NCI-H82 (cell line): ENCODE measurements at regions not wholly inside any gene's neighbourhood (a gene's known extent, or its start where the extent isn't known, plus 50 kb on each side); places are given as distances from the start of the nearest gene placed in this dataset.
A peak's percentile ranks its signal among the peaks of the same experiment; 100 is the strongest.
"Not testable (repeated sequence)": the region's sequence is repeated elsewhere in the genome, so short reads cannot be mapped to it uniquely, and the experiment has no call there.

Source experiments
- DNase-seq: peaks from one replicate; lab custom pipeline; 2025; lab: John Stamatoyannopoulos, UW

DNA sequence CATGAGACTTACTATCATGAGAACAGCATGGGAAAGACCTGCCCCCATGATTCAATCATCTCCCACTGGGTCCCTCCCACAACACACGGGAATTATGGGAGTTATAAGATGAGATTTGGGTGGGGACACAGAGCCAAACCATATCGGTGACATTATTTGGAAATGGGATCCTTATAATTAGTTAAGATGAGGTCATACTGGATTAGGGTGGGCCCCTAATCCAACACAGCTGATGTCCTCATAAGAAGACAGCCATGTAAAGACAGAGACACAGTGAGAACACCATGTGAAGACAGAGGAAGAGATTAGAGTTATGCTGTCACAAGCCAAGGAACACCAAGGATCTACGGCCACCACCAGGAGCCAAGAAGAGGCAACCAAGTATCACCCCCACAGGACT is 161.7 kb downstream of the SPTSSA start:
- DNase-seq, result peak; percentile 17

DNA sequence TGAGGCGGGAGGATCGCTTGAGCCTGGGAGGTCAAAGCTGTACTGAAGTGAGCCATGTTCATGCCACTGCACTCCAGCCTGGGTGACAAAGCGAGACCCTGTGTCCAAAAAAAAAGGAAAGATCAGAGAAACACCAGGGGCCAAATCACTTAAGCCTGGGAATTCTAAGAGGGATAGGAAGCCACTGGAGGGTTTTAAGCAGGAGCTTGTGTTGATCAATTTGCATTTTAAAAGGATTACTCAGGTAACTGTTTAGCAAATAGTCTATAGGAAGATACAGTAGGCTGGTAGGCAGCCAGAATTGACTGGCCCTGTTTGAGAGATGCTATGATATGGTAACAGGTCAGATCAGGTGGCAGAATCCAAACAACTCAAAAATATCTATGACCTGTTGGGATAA is 162.7 kb downstream of the SPTSSA start:
- no peak for DNase-seq

DNA sequence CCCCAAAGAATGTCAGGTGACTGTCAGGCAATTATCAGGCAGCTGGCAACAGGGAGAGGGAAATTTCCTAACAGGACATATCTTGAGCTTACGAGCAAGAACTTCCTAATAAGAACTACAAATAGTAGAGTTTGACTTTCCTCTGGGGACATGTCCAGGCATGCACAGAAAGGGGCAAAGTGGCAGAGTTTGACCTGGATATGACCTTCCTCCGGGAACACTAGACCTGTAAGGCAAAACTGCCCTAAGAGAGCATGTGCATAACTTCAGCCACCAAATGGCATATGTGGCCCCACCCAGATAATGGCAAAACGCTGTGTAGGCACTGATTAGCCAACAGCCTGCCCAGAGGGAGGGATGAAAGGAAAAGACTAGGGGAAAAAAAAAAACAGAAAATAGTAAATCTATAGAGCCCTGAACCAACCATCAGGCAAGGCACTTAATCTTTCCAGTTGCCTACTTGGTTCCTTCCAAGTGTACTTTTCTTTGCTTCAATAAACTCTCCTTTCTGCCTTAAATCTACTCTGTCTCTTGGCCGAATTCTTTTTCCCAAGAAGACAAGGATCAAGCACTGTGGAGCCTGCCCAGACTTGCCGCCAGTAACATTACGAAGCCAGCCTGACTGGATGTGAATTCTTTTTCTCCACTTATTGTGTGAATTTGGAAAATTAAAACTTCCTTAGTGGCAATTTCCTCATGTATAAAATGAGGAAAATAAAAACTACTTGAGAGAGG is 164.1 kb downstream of the SPTSSA start:
- no peak for DNase-seq

DNA sequence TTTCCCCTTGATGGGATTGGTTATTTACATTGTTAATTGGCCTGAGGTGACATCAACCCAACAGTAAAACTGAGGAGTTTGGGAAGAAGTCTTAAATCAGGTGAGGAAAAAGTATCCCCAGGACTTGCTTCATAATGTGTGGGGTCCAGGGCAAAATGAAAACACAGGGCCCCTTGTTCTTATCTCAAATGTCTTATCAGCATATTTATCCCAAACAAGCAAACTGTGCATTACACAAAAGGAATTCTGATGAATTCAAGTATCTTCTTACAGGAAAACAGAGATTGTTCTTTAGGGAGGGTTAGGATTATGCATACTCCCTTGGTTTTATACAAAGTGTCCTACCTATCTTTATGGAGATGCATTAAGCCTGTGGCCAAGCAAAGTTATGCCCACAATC is 178.4 kb downstream of the SPTSSA start:
- no peak for DNase-seq

DNA sequence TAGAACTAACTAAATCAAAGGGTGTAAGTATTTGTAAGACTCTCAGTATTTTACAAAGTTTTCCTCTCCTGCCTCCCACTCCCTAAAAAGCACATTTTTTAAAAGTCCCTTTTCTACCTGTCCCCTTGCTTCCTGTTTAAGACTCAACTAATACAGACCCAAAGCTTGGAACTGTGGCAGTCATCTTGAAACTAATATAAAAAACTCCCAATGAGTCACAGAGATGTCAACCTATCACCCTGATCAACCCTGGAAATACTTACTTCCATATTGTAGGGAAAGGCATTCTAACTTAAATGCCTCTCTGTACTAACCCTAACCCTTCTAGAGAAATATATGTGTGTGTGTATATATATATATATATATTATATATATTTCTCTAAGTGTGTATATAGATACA is 184.8 kb downstream of the SPTSSA start:
- no peak for DNase-seq

DNA sequence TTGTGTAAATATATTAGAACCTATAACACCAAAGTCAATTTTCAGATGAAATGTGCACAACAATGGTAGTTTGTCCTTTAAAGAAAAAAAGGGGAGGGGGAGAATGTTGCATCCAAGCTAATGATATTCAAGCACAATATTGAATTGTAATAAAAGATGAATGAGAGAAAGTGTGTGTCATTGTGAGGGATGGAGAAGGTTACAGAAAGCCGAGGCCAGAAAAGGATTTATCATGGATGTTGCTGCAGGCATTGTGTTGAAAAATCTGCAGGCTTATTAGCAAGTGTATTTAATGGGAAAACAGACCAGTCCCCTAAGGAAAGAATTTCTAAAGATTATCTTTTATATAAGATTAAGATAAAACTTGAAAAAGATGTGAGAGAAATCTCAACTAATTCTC is 186.5 kb downstream of the SPTSSA start:
- no peak for DNase-seq

DNA sequence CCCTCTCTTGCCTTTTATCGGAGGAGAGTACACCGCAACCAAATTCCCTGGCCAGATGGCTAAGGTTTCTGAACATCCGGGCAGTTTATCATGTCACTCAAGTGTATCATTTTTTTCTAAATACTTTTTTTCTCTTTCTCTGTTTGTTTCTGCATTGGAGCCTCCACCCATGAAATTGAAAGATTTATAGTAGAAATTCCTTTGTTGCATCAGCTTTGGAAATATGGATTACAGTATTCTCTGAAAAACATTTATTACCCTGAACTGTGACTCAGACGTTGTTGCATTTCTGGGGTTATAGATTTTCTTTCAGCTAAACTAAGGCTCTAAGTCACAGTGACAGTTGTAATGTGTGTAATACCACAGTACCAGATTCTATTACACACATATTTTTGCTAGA is 187.0 kb downstream of the SPTSSA start:
- DNase-seq, result no peak

DNA sequence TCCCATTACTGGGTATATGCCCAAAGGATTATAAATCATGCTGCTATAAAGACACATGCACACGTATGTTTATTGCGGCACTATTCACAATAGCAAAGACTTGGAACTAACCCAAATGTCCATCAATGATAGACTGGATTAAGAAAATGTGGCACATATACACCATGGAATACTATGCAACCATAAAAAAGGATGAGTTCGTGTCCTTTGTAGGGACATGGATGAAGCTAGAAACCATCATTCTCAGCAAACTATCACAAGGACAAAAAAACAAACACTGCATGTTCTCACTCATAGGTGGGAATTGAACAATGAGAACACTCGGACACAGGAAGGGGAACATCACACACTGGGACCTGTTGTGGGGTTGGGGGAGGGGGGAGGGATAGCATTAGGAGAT is 188.3 kb downstream of the SPTSSA start:
- not testable (repeated sequence) for DNase-seq

DNA sequence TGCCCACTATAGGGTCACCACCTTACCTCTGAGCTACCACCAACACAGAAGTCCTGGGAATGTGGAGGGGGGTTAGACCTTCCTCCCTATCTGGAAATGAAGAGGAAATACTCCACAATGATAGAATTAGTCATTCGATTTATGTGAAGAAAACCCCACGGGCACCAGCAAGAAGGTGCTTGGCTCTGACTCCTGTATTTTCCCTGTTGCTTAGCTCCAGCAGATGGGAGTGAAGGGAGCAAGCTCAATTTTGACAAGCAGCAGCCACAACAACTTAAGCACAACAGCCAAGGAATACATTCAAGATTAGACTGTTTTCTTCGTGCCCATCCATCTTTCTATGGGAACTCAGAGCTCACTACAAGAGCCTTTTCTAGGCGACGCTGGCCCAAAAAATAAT is 191.7 kb downstream of the SPTSSA start:
- DNase-seq, result no peak

DNA sequence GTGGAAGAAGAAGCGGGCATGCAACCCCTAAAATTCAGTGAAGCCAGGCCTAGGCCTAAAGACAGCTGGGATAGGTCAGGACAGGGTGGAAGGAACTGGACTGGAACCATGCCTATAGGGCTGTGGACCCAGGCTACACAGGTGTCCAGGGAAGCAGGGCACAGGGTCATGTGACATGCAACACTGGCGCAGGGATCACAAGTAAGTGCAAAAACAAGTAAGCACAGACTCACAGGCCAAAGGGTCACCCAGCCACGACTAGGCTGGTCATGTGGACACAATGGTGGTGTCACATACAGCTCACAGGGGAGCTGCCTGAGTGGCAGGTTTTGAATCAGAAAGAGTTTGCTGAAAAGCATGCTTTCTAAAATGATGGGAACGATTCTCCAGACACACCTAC is 195.7 kb downstream of the SPTSSA start:
- DNase-seq, result no peak

DNA sequence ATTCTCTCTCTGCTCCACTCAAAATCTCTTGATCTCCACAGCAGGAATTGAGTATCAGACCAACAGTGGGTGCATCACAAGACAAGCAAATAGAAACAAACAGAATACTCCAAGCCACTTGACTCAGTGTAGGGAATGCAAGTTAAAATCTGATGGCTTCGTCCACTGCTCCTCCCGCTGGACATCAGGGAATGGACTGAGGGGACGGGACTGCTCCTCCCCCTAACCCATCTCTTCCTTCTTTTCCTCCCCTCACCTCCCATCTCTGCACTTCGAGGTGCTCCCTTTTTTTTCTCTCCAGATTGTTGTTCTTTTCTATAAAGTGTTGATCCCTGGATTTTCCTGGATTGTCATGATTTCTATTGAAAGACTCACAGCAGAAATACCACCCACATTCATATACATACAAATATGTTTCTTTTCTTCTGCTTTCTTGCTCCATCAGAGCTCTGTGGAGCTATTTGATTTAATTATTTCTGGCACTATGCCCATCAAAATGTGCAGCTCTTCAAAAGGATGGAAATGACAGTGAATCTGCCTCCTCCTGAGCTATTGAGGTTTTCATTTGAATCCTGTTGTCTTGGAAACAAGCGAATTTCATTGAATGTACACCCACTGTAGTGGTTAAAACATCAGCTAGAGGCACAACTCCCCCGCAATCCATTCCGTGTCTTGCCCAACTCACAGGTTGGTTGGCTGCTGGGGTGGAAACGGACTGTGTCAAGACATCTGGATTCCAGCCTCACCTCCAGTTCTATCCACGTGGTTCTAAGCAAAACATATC is 199.7 kb downstream of the SPTSSA start:
- no peak for DNase-seq

DNA sequence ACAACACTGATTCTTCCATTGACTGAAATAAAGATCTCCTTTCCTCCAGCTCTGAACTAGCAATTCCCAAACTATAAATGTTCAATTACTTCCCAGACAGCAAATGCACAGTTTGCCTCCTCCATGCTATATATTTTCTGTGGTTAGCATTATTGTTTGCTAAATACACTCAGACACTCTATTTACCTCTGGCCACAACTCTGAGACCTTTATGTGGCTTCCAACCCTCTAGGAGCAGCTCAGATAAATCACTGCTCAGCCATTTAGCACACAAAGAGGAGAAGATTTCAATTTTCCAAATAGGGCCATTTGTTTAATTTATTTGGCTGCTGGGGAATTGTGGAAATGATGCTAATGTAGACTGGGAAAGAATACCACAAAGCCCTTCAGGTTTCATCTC is 202.0 kb downstream of the SPTSSA start:
- no peak for DNase-seq

DNA sequence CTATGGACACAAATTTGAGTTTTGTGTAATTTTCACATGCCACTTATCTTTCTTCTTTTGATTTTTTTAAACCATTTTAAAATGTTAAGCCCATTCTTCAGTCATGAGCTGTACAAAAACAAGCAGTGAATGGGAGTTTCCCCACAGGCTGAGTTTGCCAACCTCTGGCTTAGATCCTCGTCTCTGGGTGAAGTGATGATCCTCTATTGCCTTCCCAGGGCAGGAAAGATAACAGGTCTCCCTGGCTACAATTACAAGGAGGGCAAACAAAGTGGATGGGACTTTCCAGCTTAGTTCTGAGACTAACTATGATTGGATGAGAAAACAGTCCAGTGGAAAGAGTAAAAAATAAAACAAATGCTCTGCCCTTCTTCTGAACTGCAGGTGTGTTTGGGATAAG is 203.7 kb downstream of the SPTSSA start:
- DNase-seq, result no peak

DNA sequence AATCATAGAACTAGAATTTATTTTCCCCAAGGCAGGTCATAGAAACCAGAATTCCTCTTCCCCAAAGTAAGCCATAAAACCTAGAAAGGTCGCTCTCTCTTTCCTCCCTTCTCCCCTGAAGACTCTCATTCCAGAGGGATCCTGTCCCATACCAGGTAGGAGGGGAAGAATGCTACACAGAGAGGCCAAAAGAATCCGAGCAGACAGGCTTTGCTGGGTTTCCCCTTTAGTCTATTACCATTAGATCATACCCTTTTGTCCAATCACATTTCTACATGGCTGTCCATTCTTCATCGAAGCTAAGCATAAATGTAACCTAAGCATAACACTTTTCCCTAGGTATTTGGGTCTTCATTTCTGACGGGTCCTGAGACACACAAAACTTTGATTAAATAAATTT is 204.5 kb downstream of the SPTSSA start:
- no peak for DNase-seq

DNA sequence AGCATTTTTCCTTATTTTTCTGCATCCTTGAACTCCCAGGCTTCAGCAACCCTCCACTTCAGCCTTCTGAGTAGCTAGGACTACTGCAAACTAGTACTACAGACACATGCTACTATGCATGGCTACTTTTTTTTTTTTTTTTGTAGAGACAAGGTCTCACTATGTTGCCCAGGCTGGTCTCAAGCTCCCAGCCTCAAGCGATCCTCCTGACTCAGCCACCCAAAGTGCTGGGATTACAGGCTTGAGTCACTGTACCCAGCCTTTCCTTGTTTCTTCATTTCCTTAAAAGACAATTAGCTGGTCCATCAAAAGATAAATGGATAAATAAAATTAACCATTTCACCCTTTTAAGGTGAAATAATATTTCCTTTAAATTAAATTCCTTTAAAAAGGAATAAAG is 205.8 kb downstream of the SPTSSA start:
- no peak for DNase-seq

DNA sequence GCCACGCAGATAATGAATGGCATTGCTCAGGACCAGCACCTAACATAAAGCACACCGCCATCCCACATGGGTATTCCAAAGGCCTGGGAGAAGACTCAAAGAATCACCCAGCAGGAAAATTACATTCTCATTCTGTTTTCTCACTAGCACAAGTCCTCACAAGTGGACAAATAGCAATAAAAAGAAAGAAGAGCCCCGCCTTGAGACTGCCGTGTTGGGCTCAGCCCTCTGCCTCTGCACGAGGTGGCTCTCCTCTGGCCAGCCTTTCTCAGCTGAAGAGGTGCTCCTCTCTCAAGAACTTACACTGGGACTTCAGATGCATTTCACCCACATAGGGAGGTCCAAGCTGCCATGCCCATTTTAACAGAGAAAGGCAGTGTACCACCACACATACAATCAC is 207.5 kb downstream of the SPTSSA start:
- DNase-seq, result no peak

DNA sequence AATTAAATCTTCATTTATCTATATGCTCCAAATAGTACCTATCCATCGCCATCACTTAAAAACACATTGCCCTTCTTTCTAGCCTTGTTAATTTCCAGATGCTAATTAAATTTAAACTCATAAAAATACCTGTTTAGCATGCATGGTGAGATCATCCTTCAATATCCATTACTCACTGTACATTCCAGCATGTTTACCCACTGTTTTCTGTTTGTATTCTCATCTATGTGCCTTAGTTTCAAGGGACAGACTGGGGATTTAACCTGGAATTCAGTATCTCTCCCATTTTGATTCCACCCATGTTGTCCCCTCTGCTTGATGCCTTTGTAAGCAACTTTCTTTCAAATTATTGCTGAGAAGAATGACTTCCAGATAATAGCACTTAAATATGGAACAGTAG is 208.0 kb downstream of the SPTSSA start:
- no peak for DNase-seq

DNA sequence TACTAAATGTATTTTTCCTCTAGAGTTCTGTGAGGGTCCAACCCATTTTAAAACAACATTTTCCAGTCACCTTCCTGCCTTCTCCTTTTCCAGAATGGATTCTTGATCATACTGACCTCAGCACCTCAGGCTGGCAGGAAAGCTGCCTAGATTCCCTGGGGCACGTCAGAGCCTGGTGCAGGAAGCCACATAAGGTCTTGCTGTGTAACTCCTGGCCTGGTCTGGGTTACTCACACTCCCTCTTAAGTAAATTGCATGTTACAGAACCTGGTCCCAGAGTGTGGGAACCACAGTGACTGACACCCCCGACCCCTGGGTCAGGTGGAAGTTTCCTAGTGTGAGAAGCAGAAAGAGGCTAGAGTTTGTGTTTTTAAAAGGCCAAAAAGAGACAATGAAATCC is 209.8 kb downstream of the SPTSSA start:
- DNase-seq, result no peak

DNA sequence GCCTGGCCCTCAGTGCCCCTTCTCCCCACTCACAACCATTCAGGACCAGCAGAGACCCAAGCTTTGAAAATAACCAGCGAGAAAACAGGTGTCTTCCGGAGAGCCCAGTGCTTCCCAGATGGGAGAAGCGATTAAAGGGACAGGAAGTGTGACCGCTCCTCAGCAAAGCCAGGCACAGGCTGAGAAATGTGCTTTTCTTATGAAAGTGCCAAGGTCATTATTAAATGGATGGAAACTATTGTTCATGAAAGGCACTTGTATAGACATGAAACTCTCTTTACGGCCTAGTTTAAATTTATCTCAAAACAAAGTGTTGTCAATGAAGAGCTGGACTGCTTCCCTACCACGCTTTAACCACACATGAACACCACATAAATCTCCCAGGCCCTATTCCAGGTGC is 210.4 kb downstream of the SPTSSA start:
- no peak for DNase-seq

DNA sequence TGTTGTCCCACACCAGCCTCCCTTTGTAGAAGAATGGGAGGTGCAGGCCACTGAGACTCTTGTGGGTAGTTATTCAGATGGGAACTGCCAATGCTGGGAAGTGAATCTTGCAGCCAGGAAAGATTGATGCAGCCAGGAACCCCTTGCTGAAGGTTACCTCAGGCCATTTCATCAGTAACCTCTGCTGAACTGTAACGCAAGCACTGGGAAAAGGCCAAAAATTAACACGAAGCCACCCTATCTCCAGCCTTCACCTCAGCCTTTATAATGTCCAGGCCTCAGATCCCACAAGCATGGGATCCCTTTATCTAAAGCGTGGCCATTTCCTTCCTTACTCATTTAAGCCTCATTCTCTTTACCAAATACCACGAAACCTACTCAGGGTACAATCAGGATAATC is 211.1 kb downstream of the SPTSSA start:
- DNase-seq, result no peak

DNA sequence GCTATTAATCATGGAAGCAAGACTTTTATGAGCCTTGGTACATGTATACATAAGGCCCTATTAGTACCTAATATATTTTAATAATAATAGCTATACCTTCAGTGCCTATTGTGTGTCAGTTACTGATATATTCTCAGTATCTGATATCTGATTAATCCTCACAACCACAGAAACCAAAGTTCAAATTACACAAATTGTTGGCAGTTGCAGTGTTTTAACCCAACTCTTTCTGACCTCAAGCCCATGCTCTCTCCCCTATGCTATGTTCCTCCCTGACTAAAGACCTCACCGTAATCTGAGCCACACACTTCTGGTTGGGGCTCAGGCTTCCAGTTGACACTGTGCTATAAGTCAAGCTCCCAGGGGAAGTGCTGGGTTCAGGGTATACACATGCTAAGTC is 214.4 kb downstream of the SPTSSA start:
- no peak for DNase-seq

DNA sequence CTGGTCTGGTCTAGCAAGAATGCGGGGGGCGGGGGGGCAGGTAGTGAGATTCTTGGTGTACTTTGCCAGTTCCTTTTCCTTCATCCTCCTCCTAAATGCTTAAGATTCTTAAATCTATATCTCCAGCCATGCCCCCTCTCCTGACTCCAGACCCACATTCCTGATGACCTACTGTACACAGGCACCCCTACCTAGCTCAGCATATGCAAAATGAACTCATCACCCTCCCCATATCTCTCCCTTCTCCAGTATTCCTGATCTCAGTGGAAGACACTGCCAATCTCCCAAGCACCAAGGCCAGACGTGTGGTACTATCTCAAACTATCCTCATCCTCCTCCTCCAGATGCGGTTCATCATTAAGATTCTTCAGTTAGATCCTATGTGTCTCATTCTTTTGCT is 215.8 kb downstream of the SPTSSA start:
- DNase-seq, result no peak

DNA sequence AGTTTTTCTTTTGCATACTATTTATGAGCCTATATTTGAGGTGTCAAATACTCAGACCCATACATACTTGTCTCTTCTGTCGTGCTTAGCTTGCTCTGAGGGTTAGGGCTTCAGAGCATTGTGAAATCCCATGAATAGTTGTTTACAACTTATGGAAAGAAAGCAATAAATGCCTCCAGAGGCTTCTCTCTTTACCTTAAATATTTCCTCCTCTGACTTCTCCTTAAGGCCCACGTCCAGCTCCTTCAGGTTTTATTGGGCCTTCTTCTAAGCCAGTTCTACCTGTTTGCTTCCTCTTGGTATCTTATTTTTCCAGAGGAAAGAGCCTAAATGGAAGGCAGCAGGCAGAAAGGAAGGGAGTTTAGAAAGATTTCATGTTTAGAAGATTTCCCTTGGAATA is 218.6 kb downstream of the SPTSSA start:
- no peak for DNase-seq

DNA sequence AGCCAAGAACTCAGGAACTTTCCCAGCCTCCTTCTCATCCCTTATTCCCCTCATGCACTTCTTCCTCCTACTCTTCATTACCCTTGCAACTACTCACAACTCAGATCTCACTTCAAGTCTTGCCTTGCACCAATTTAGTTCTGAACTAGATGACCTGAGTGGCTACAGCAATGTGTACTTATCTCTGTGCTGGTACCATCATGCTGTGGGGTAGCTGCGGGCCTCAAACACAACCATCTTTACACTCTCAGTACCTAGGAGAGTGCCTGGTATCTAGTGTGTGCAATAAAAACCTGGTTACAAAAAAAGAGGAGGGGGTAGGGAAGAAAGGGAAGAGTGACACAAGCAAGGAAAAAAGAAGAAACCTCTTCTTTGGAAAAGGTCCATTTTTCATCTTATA is 219.0 kb downstream of the SPTSSA start:
- no peak for DNase-seq
